ENCODE measurements at regions not wholly inside any gene's neighbourhood (a gene's known extent, or its start where the extent isn't known, plus 50 kb on each side); places are given as distances from the start of the nearest gene placed in this dataset.
A peak's percentile ranks its signal among the peaks of the same experiment; 100 is the strongest.

DNA sequence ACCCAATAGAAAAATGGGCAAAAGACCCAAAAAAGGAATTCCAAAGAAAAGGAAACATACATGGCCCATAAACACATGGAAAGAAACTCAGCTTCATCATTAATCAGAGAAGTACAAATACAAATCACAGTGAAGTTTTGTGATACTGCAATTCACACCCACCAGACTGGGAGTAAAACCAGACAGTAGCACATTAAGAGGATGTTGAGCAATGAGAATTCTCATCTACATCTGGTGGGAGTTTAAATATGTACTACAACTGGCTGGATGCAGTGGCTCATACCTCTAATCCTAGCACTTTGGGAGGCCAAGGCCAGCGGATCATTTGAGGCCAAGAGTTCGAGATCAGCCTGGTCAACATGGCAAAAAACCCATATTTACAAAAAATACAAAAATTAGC is 125.7 kb upstream of the PHACTR1 start:
- Histone ChIP-seq H3K27me3 (no peaks in the 10 kb centered on the region), H4K20me1 (ENCODE audit: low read depth) (no peaks in the 10 kb centered on the region), H3K9ac (no peak overlapping the region), H3F3A (ENCODE audit: low read depth) (no peaks in the 10 kb centered on the region), H3K4me3 (no peak overlapping the region), H3K9me3 (ENCODE audit: low read depth) (no peaks in the 10 kb centered on the region), H3K27ac (no peak overlapping the region), H3K36me3 (no peaks in the 10 kb centered on the region), H3K79me2 (ENCODE audit: low read depth) (no peaks in the 10 kb centered on the region), H3K4me2 (no peak overlapping the region), H3K4me1 (no peaks in the 10 kb centered on the region), H2AFZ (replicated peaks) (no peak overlapping the region)
- no peak overlapping the region for H3K4me3 Mint-ChIP-seq
- no peaks in the 10 kb centered on the region for H3K9me3 Mint-ChIP-seq
- H3K4me1 Mint-ChIP-seq, result no peaks in the 10 kb centered on the region
- H3K27me3 Mint-ChIP-seq (ENCODE audit: insufficient read depth, low read depth), result peaks cover 2% of the 10 kb centered on the region
- no peaks in the 10 kb centered on the region for H3K36me3 Mint-ChIP-seq
- TF ChIP-seq EZH2phosphoT487 (IDR thresholded peaks at IDR 0.05), result no peak
- TF ChIP-seq EZH2 (IDR thresholded peaks at IDR 0.05), result no peak
- TF ChIP-seq, protein P1, sequence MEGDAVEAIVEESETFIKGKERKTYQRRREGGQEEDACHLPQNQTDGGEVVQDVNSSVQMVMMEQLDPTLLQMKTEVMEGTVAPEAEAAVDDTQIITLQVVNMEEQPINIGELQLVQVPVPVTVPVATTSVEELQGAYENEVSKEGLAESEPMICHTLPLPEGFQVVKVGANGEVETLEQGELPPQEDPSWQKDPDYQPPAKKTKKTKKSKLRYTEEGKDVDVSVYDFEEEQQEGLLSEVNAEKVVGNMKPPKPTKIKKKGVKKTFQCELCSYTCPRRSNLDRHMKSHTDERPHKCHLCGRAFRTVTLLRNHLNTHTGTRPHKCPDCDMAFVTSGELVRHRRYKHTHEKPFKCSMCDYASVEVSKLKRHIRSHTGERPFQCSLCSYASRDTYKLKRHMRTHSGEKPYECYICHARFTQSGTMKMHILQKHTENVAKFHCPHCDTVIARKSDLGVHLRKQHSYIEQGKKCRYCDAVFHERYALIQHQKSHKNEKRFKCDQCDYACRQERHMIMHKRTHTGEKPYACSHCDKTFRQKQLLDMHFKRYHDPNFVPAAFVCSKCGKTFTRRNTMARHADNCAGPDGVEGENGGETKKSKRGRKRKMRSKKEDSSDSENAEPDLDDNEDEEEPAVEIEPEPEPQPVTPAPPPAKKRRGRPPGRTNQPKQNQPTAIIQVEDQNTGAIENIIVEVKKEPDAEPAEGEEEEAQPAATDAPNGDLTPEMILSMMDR (IDR thresholded peaks at IDR 0.05), result no peak
- no peak for DNase-seq (ENCODE audit: low spot score)
- no peak overlapping the region for H3K27ac Mint-ChIP-seq

DNA sequence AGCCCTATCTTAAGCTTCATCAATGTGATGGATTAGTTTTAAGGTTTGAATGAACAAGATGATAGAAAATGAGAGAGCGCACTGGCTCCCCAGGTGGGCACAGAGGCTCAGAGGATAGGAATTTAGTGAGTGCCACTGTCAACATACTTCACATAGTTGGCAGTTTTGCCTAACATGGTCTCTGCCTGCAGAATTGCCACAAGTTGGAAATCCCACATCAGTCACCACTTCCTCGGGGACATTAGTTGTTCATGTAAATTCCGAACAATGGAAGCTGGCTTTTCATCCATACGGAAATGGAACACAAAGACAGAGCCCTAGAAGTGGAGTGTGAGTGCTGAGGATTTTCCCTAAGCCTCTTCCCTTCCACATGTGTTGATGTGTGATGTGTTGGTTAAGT is 123.9 kb upstream of the PHACTR1 start:
- Mint-ChIP-seq H3K4me1 (no peaks in the 10 kb centered on the region), H3K4me3 (no peak overlapping the region), H3K9me3 (no peaks in the 10 kb centered on the region), H3K36me3 (no peaks in the 10 kb centered on the region), H3K27ac (peak overlapping the region; percentile 22), H3K27me3 (ENCODE audit: insufficient read depth, low read depth) (peaks cover 2% of the 10 kb centered on the region)
- Histone ChIP-seq H3K4me3 (no peak overlapping the region), H4K20me1 (ENCODE audit: low read depth) (no peaks in the 10 kb centered on the region), H3K9me3 (ENCODE audit: low read depth) (no peaks in the 10 kb centered on the region), H3K27ac (no peak overlapping the region), H3K79me2 (ENCODE audit: low read depth) (no peaks in the 10 kb centered on the region), H3K4me2 (no peak overlapping the region), H3F3A (ENCODE audit: low read depth) (no peaks in the 10 kb centered on the region), H3K27me3 (no peaks in the 10 kb centered on the region), H3K4me1 (no peaks in the 10 kb centered on the region), H3K9ac (no peak overlapping the region), H2AFZ (replicated peaks) (no peak overlapping the region), H3K36me3 (no peaks in the 10 kb centered on the region)
- TF ChIP-seq, protein P1 (IDR thresholded peaks at IDR 0.05), result no peak
- TF ChIP-seq EZH2 (IDR thresholded peaks at IDR 0.05) (no peak), EZH2phosphoT487 (IDR thresholded peaks at IDR 0.05) (no peak)
- DNase-seq (ENCODE audit: low spot score), result peak; percentile 33

DNA sequence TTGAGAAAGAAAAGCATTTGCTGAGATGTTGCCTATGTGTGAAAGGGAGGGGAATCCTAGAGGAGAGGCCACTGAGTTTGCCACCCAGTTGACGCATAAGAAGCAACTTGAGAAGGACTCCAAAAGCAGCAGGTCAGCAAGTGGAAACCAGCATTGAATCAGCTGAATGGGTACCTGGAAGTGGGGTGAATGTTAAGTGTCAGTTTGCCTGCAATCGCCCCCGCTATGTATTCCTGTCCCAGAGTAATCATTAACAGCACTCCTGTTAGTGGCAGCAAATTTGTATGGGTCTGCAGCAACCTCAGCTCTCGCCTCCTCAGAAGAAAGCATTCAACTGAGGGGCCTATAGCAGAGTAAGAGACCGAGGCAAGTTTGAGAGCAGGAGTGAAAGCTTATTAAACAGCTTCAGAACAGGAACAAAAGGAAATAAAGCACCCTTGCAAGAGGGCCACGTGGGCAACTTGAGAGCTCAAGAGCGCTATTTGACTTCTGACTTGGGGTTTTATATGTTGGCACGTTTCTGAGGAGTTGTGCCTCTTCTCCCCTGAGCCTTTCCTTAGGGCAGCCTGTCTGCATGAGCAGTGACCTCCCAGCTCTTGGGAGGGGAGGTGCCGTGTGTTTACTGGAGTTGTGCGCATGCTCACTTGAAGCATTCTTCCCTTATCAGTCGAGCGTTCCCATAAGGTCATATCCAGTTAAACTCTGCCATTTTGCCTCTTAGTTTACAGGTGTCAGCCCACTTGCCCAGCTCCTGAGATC is 122.6 kb upstream of the PHACTR1 start:
- no peaks in the 10 kb centered on the region for H3K4me1 ChIP-seq
- DNase-seq (ENCODE audit: low spot score), result no peak
- H3K27ac ChIP-seq, result no peak overlapping the region
- Mint-ChIP-seq H3K36me3 (no peaks in the 10 kb centered on the region), H3K27me3 (ENCODE audit: insufficient read depth, low read depth) (no peaks in the 10 kb centered on the region), H3K9me3 (no peaks in the 10 kb centered on the region), H3K27ac (no peak overlapping the region), H3K4me1 (no peaks in the 10 kb centered on the region), H3K4me3 (no peak overlapping the region)
- no peaks in the 10 kb centered on the region for H3K36me3 ChIP-seq
- no peaks in the 10 kb centered on the region for H3K27me3 ChIP-seq
- peak overlapping the region; percentile 13 for H2AFZ ChIP-seq (replicated peaks)
- H4K20me1 ChIP-seq (ENCODE audit: low read depth), result no peaks in the 10 kb centered on the region
- no peak overlapping the region for H3K4me3 ChIP-seq
- H3F3A ChIP-seq (ENCODE audit: low read depth), result no peaks in the 10 kb centered on the region
- TF ChIP-seq EZH2phosphoT487 (IDR thresholded peaks at IDR 0.05), result no peak
- TF ChIP-seq, protein P1 (IDR thresholded peaks at IDR 0.05), result no peak
- no peak for TF ChIP-seq EZH2 (IDR thresholded peaks at IDR 0.05)
- H3K79me2 ChIP-seq (ENCODE audit: low read depth), result no peaks in the 10 kb centered on the region
- H3K9ac ChIP-seq, result no peak overlapping the region
- H3K4me2 ChIP-seq, result no peak overlapping the region
- no peaks in the 10 kb centered on the region for H3K9me3 ChIP-seq (ENCODE audit: low read depth)
